ENCODE measurements at regions not wholly inside any gene's neighbourhood (a gene's known extent, or its start where the extent isn't known, plus 50 kb on each side); places are given as distances from the start of the nearest gene placed in this dataset.
A peak's percentile ranks its signal among the peaks of the same experiment; 100 is the strongest.
"Not testable (repeated sequence)": the region's sequence is repeated elsewhere in the genome, so short reads cannot be mapped to it uniquely, and the experiment has no call there.

DNA sequence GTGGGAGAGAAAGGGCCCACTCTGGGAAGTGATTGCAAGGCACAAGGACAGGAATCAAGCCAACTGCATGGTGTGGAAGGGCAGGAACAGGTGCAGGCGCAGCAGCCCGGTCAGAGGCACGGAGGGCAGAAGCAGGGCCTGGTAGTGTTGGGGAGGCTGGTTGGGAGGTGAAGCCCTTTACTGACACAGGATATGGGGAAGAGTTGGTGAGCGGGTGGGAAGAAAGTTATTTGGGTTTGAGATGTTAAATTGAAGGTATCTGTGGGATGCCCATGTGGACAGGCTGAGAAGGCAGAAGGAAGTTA, 83.6 kb upstream of the ABHD2 start:
- Histone ChIP-seq H3K27ac (no peak overlapping the region), H3K4me3 (ENCODE audit: low read depth, low read length) (no peak overlapping the region), H3K9me3 (ENCODE audit: severe bottlenecking) (no peaks in the 10 kb centered on the region), H3K27me3 (ENCODE audit: insufficient read depth, low read depth, severe bottlenecking) (no peaks in the 10 kb centered on the region), H3K36me3 (no peaks in the 10 kb centered on the region)
- DNase-seq = no peak
- TF ChIP-seq, protein P1, sequence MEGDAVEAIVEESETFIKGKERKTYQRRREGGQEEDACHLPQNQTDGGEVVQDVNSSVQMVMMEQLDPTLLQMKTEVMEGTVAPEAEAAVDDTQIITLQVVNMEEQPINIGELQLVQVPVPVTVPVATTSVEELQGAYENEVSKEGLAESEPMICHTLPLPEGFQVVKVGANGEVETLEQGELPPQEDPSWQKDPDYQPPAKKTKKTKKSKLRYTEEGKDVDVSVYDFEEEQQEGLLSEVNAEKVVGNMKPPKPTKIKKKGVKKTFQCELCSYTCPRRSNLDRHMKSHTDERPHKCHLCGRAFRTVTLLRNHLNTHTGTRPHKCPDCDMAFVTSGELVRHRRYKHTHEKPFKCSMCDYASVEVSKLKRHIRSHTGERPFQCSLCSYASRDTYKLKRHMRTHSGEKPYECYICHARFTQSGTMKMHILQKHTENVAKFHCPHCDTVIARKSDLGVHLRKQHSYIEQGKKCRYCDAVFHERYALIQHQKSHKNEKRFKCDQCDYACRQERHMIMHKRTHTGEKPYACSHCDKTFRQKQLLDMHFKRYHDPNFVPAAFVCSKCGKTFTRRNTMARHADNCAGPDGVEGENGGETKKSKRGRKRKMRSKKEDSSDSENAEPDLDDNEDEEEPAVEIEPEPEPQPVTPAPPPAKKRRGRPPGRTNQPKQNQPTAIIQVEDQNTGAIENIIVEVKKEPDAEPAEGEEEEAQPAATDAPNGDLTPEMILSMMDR (IDR thresholded peaks at IDR 0.05; ENCODE audit: low read depth, low read length) = no peak

DNA sequence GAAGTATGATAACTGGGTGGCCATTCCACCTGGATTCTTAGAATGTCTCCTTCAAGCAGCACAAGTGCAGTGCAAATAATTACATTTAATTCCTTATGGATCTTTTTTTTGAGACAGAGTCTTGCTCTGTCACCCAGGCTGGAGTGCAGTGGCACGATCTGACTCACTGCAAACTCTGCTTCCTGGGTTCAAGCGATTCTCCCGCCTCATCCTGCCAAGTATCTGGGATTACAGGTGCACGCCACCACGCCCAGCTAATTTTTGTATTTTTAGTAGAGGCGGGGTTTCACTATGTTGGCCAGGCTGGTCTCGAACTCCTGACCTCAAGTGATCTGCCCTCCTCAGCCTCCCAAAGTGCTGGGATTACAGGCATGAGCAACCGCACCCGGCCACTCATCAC, 80.7 kb upstream of the ABHD2 start:
- not testable (repeated sequence) for H3K27ac ChIP-seq; H3K9me3 ChIP-seq (ENCODE audit: severe bottlenecking); H3K4me3 ChIP-seq (ENCODE audit: low read depth, low read length); H3K36me3 ChIP-seq; DNase-seq; H3K27me3 ChIP-seq (ENCODE audit: insufficient read depth, low read depth, severe bottlenecking)

DNA sequence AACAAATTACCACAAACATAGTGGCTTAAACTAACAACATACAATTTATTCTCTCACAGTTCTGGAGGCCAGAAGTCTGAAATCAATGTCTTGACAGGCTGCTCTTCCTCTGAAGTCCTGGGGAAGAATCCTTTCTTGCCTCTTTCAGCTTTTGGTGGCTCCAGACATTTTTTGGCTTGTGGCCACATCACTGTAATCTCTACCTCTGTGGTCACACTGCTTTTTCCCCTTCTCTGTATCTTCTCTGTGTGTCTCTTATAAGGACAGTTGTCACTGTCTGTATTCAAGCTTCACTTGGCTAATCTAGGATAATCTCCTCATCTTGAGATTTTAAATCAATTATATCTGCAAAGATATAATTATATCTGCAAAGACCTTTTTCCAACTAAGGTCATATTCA, 80.3 kb upstream of the ABHD2 start:
- no peaks in the 10 kb centered on the region for H3K9me3 ChIP-seq (ENCODE audit: severe bottlenecking)
- DNase-seq = no peak
- peak overlapping the region; percentile 42 for H3K27ac ChIP-seq
- H3K36me3 ChIP-seq = no peaks in the 10 kb centered on the region
- H3K4me3 ChIP-seq (ENCODE audit: low read depth, low read length) = no peak overlapping the region
- H3K27me3 ChIP-seq (ENCODE audit: insufficient read depth, low read depth, severe bottlenecking) = no peaks in the 10 kb centered on the region
- TF ChIP-seq, protein P1 (IDR thresholded peaks at IDR 0.05; ENCODE audit: low read depth, low read length) = no peak

DNA sequence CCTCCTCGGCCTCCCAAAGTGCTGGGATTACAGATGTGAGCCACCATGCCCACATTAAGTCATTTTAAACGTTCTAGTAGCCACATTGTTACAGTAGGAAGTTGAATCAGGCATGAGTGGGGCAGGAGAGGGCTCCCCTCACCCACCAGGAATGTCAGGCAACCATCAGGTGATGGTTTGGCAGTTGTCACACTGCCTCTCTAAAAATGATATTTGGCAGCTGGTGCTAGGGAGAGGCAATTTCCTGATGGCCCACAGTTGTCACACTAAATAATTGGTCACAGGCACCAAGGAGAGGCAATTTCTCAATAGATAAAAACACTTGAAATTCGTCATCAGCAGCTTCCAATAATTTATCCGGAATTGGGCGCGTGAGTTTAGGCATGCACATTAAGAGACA, 79.2 kb upstream of the ABHD2 start:
- no peak overlapping the region for H3K4me3 ChIP-seq (ENCODE audit: low read depth, low read length)

DNA sequence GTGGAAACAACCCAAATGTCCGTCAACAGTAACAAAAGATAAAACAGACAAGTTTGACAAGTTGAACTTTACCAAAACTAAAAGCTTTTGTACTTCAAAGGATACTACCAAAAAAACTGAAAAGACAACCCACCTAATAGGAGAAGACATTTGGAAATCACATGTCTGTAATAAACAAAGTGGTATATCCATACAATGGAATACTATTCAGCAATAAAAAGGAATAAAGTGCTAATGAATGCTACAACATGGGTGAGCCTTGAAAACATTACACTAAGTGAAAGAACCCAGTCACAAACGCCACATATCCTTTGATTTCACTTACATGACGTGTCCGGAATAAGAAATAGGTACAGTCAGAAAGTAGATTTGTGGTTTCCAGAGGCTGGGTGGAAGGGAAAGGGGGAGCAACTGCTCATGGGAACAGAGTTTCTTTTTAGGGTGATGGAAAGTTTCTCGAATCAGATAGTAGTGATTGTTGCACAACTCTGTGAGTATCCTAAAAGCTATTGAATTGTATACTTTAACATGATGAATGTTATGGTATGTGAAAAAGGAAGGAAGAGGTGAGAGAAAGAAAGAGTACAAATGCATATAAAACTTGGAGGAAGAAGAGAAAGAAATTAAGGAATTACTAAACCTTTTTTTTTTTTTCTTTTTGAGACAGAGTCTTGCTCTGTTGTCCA, 72.7 kb upstream of the ABHD2 start:
- no peak overlapping the region for H3K27ac ChIP-seq
- no peak for DNase-seq
- H3K36me3 ChIP-seq = no peaks in the 10 kb centered on the region
- no peaks in the 10 kb centered on the region for H3K27me3 ChIP-seq (ENCODE audit: insufficient read depth, low read depth, severe bottlenecking)
- H3K4me3 ChIP-seq (ENCODE audit: low read depth, low read length) = no peak overlapping the region
- no peaks in the 10 kb centered on the region for H3K9me3 ChIP-seq (ENCODE audit: severe bottlenecking)
- TF ChIP-seq, protein P1 (IDR thresholded peaks at IDR 0.05; ENCODE audit: low read depth, low read length) = no peak

More for the DNA sequence above, 79.2 kb upstream of the ABHD2 start:
- H3K27ac ChIP-seq = no peak overlapping the region
- TF ChIP-seq, protein P1 (IDR thresholded peaks at IDR 0.05; ENCODE audit: low read depth, low read length) = no peak
- DNase-seq = no peak
- no peaks in the 10 kb centered on the region for H3K36me3 ChIP-seq
- H3K27me3 ChIP-seq (ENCODE audit: insufficient read depth, low read depth, severe bottlenecking) = no peaks in the 10 kb centered on the region
- no peaks in the 10 kb centered on the region for H3K9me3 ChIP-seq (ENCODE audit: severe bottlenecking)

DNA sequence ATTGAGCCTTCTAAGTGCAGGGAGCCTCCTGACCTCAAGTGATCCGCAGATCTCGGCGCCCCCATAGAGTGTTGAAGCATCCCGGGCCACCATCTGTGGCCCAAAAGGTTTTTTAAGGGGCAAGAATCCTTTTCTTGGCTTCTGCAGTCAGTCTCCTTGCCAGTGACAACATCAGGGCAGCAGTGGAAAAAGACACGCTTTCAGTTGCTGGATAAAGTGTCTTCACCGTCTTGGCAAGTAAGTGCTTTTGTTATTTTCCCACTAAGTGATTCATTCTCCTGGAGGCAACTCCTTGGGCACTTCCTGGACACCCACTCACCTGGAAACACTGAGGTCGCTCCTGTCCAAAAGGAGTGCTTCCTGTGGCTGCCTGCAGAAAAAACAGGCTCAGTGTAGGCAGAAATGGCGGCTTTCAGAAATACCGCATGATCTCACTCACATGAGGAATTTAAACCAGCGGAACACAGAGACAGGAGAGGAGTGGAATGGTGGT, 71.7 kb upstream of the ABHD2 start:
- Histone ChIP-seq H3K9me3 (ENCODE audit: severe bottlenecking) (no peaks in the 10 kb centered on the region), H3K27ac (no peak overlapping the region), H3K36me3 (no peaks in the 10 kb centered on the region), H3K27me3 (ENCODE audit: insufficient read depth, low read depth, severe bottlenecking) (no peaks in the 10 kb centered on the region), H3K4me3 (ENCODE audit: low read depth, low read length) (no peak overlapping the region)
- TF ChIP-seq, protein P1 (IDR thresholded peaks at IDR 0.05; ENCODE audit: low read depth, low read length) = no peak
- no peak for DNase-seq
